Uterus (tissue), 2 donors: ENCODE measurements at regions not wholly inside any gene's neighbourhood (a gene's known extent, or its start where the extent isn't known, plus 50 kb on each side); places are given as distances from the start of the nearest gene placed in this dataset.

ENCODE experiments used
- POLR2A ChIP-seq, 2 donors: fragments of 450-650 bp; IDR thresholded peaks; one replicate each; pipeline ENCODE4 v1.6.1; 2016; ENCODE audit warnings: antibody characterized with exemption in 2 of 2, mild to moderate bottlenecking in 1 of 2, moderate library complexity in 1 of 2
- TF ChIP-seq, protein P1 (sequence below), 4 experiments: fragments of 200-600 bp in 2 of 4; fragments of 450-650 bp in 2 of 4; sonication (generic) in 2 of 4; IDR thresholded peaks; one replicate each; pipeline ENCODE4 v1.5.1; 2016 to 2019; ENCODE audit warnings: antibody characterized with exemption in 4 of 4, mild to moderate bottlenecking in 2 of 4, moderate library complexity in 1 of 4

DNA sequence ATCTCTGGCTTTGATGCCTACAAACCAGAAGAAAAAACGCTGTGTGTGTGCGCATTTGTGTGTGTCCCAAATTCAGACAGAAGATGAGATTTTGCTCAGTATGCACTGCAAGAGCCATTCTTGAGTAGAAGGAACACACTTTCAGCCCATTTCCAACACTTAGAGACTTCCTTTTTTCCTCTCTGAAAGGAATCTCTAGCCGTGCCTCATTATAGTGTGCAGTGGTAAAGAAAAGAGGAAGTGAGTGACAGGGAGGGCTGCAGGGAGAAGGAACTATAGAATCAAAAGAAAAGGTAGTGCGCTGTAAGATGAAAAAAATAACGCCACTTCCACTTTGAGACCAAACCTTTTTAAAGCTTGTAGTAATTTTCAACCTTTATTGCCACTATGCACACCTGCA lies 1400.9 kb upstream of the FLRT2 start:
- no peak for TF ChIP-seq POLR2A (IDR thresholded peaks at IDR 0.05)
- TF ChIP-seq, protein P1, sequence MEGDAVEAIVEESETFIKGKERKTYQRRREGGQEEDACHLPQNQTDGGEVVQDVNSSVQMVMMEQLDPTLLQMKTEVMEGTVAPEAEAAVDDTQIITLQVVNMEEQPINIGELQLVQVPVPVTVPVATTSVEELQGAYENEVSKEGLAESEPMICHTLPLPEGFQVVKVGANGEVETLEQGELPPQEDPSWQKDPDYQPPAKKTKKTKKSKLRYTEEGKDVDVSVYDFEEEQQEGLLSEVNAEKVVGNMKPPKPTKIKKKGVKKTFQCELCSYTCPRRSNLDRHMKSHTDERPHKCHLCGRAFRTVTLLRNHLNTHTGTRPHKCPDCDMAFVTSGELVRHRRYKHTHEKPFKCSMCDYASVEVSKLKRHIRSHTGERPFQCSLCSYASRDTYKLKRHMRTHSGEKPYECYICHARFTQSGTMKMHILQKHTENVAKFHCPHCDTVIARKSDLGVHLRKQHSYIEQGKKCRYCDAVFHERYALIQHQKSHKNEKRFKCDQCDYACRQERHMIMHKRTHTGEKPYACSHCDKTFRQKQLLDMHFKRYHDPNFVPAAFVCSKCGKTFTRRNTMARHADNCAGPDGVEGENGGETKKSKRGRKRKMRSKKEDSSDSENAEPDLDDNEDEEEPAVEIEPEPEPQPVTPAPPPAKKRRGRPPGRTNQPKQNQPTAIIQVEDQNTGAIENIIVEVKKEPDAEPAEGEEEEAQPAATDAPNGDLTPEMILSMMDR (IDR thresholded peaks at IDR 0.05) = no peak
